ENCODE measurements at regions not wholly inside any gene's neighbourhood (a gene's known extent, or its start where the extent isn't known, plus 50 kb on each side); places are given as distances from the start of the nearest gene placed in this dataset.

- no peak for TF ChIP-seq CTCF (conservative IDR thresholded peaks at IDR 0.05; ENCODE audit: low read length)
- no peak overlapping the region for H3K4me3 ChIP-seq (ENCODE audit: low read length)
- DNase-seq (ENCODE audit: low read depth), result no peak
Measured at GRCh38 chr11:69881467-69882269, 62.5 kb upstream of the FGF3 start.

- H3K4me3 ChIP-seq (ENCODE audit: low read length), result no peak overlapping the region
- no peak for TF ChIP-seq CTCF (conservative IDR thresholded peaks at IDR 0.05; ENCODE audit: low read length)
- DNase-seq (ENCODE audit: low read depth), result no peak
Measured at GRCh38 chr11:69882270-69882608, 63.0 kb upstream of the FGF3 start.

GRCh38 chr11:69883292-69884255 lies 64.4 kb upstream of the FGF3 start:
- no peak for DNase-seq (ENCODE audit: low read depth)
- TF ChIP-seq CTCF (conservative IDR thresholded peaks at IDR 0.05; ENCODE audit: low read length), result no peak
- no peak overlapping the region for H3K4me3 ChIP-seq (ENCODE audit: low read length)

- no peak for TF ChIP-seq CTCF (conservative IDR thresholded peaks at IDR 0.05; ENCODE audit: low read length)
- no peak for DNase-seq (ENCODE audit: low read depth)
- H3K4me3 ChIP-seq (ENCODE audit: low read length), result no peak overlapping the region
Measured at GRCh38 chr11:69884286-69884685, 65.1 kb upstream of the FGF3 start.

- no peak for DNase-seq (ENCODE audit: low read depth)
- no peak for TF ChIP-seq CTCF (conservative IDR thresholded peaks at IDR 0.05; ENCODE audit: low read length)
- H3K4me3 ChIP-seq (ENCODE audit: low read length), result no peak overlapping the region
Measured at GRCh38 chr11:69884751-69885150, 65.5 kb upstream of the FGF3 start.

GRCh38 chr11:69887330-69887729 lies 68.1 kb upstream of the FGF3 start:
- no peak for TF ChIP-seq CTCF (conservative IDR thresholded peaks at IDR 0.05; ENCODE audit: low read length)
- no peak for DNase-seq (ENCODE audit: low read depth)
- H3K4me3 ChIP-seq (ENCODE audit: low read length), result no peak overlapping the region
